GM10248 (cell line): ENCODE measurements at regions not wholly inside any gene's neighbourhood (a gene's known extent, or its start where the extent isn't known, plus 50 kb on each side); places are given as distances from the start of the nearest gene placed in this dataset.

Source experiments
- CTCF ChIA-PET: fragments of 300-600 bp; sonication (Branson Sonifier 250); formaldehyde crosslinking; extraction: SDS; loops from one replicate; lab custom pipeline; 2021; ENCODE audit warnings: antibody characterized with exemption; lab: Yijun Ruan, JAX
- POLR2A ChIA-PET: fragments of 350-650 bp; sonication (Branson Sonifier 250); formaldehyde crosslinking; extraction: SDS; loops from one replicate; lab custom pipeline; 2020; ENCODE audit warnings: antibody characterized with exemption; lab: Yijun Ruan, JAX
- DNase-seq: peaks from one replicate; pipeline ENCODE4 v3.0.0; 2012; ENCODE audit errors: extremely low spot score
- TF ChIP-seq, protein P1 (sequence below): IDR thresholded peaks from 2 replicates; pipeline ENCODE4 v1.5.1; 2012; ENCODE audit warnings: mild to moderate bottlenecking, low read depth; ENCODE audit errors: extremely low read depth, missing control alignments, control extremely low read depth

DNA sequence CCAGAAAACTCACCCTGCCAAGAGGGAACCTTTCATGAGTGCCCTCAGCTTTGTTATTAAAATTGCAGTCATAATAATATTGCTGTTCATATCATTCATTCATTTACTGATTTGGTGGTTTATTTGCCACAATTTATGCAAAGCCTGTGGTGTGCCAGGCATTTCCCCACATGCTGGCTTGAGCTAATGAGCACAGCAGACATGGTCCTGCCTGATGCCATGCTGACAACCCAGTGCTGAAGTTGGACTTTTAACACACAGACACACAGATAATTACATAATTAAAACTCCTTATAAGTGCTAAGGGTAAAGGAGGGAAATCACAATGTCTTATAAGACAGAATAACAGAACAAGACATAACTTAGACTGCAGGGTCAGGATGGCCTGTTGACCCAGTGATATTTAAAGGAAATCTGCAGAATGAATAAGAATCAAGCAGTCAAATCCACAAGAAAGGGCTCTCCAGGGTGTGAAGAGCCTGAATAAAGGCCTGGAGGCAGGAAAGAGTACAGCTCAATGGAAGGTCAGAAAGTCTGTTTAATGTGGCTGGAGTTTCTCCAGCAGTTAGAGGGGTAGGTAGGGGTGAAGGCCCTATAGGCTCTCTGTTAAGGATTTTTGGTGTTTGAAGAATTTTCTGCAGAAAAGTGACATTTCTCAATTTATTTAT, 196.9 kb upstream of the CDH11 start:
- ChIA-PET CTCF (no interaction called here), POLR2A (no interaction called here)
- no peak for DNase-seq
- TF ChIP-seq, protein P1, sequence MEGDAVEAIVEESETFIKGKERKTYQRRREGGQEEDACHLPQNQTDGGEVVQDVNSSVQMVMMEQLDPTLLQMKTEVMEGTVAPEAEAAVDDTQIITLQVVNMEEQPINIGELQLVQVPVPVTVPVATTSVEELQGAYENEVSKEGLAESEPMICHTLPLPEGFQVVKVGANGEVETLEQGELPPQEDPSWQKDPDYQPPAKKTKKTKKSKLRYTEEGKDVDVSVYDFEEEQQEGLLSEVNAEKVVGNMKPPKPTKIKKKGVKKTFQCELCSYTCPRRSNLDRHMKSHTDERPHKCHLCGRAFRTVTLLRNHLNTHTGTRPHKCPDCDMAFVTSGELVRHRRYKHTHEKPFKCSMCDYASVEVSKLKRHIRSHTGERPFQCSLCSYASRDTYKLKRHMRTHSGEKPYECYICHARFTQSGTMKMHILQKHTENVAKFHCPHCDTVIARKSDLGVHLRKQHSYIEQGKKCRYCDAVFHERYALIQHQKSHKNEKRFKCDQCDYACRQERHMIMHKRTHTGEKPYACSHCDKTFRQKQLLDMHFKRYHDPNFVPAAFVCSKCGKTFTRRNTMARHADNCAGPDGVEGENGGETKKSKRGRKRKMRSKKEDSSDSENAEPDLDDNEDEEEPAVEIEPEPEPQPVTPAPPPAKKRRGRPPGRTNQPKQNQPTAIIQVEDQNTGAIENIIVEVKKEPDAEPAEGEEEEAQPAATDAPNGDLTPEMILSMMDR, result no peak

DNA sequence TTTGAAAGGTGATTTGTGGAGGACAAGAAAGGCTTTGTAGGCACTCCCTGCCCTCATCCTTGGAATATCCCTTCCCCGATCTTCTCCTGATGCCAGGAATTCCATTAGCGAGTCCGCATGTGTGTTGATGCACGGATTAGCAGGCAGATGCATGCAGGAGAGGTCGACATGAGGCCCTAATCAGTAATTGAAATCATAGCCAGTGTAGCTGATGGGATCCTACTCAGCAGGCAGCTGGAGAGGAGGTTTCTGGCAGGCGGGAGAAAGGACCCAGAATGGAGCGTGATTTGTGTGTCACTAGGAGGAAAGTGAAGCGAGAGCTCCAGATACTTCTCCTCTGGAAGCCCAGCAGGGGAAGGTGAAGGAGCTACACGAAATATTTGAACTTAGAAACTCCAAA, 196.3 kb upstream of the CDH11 start:
- POLR2A ChIA-PET, result no interaction called here
- TF ChIP-seq, protein P1, result no peak
- no peak for DNase-seq
- CTCF ChIA-PET, result no interaction called here

DNA sequence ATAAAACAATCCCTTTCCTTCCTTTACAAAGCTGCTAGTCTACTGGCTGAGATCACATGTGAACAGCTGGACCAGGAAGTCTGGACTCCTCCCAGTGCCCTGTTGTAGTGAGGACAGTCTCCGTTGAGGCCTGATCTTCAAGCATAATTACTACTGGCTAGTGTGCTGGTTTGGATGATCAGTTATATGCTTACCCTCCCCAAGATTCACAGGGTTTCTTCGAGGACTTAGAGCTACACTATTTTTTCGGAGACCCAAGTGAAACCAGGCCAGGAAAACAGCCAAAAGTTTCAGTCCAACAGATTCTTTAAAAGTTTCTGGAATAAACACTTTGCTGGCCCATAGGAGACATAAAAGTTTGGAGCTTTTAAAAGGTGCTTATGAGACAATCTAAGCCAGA, 194.9 kb upstream of the CDH11 start:
- ChIA-PET POLR2A (no interaction called here), CTCF (no interaction called here)
- TF ChIP-seq, protein P1, result no peak
- DNase-seq, result no peak

DNA sequence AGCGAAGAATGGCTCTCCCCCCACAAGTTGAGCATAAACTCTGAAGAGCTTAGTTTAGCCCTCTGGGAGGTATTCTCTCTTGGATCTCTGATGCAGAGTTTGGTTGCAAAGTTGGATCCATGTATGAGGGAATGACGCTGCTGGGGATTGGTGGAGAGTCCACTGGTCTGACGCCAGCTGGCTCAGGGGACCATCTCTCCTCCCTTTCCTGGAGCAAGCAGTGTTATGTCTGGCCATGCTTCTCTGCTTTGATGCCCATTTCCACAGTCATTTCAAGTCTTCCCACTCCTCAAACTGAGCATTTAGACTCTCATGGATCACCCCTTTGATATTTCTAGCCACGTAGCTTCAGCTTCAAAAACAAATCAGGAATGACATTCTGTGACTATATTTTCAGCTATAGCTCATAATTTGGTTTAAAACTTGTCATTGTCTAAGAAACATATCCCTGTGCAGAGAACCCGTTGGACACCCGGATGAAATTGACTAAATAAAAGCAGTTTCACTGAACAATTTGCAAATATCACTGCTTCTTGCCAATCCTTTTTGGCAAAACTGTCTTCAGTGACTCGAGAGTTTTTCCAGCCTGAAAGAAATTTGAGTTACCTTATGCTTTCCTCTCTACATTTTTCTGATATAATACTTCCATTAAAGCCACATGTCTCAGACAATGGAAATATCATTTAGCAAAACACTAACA, 193.4 kb upstream of the CDH11 start:
- ChIA-PET POLR2A (no interaction called here), CTCF (no interaction called here)
- TF ChIP-seq, protein P1, result no peak
- DNase-seq, result no peak

DNA sequence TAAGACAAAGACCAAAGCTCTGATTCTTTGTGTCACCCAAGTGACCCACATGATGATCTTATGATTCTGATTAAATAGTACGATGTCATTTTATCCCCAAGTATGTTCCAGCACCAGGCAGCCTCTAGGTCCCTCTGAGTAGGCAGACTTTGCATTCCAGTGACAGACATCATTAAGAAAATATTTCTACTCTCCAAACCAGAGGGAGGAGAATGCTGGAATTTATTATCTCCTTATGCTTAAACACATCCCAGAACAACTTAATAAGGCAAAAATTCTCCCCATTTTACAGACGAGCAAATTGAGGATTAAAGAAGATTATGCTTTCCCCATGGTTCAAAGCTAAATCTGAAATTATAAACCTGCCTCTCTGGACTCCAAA, 192.8 kb upstream of the CDH11 start:
- DNase-seq, result no peak
- TF ChIP-seq, protein P1, result no peak
- POLR2A ChIA-PET, result no interaction called here
- CTCF ChIA-PET, result no interaction called here

DNA sequence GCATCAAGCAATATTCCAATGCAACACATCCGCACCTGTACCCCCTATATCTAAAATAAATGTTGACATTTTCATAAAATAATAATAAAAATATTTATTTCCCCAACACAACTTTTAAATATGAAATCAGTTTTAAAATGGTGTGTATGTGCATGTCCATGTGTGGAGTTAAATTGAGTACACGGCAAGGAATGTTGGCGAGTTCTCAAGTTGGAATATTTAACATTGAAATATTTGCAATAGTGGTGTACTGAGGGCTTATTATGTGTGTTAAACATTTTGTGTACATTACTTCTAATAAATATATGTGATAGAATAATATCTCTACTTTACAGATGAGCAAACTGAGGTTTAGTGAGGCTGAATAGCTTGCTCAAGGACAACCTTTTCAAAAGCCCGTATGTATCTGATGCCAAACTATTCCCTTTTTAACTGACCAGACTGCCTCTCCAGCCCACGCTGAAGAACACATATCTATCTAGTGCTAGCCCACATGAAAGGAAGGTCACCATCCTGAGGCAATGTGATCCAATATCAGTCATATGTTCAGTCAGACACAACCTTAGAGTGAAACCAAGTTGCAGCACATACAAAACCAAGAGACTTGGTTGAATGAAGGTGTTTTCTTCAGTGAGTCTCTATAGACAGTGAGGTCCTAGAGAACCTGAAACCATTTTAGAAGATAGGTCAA, 192.2 kb upstream of the CDH11 start:
- TF ChIP-seq, protein P1, result no peak
- no peak for DNase-seq
- ChIA-PET POLR2A (no interaction called here), CTCF (no interaction called here)
